Daoy (cell line): ENCODE measurements at regions not wholly inside any gene's neighbourhood (a gene's known extent, or its start where the extent isn't known, plus 50 kb on each side); places are given as distances from the start of the nearest gene placed in this dataset.

Source experiments
- DNase-seq: peaks from one replicate; pipeline ENCODE4 v3.0.0-alpha.2; 2015; ENCODE audit warnings: low read depth

DNA sequence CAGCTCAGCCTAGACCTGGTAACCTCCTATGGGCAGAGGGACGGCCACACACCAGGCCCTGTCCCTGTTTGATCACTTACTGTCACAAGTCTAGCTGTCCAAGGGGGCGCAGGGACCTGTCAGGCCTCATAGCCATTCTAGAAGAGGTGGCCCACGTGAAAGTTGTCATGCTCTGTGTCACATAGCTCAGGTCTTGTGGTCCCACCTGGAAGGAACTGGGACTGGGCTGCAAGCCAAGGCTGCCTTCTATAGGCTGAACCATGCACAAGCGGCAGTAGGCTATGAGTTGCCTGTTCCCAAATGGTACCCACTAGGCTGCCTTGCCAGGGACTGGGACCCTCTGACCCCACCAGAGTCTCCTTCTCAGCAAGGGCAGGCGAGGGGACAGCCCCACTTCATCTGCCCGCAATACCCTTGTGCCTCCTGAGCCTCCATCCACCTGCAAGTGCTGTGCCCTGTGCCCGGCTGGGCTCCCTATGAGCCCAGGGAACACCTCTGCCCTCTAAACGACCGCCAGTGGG is 177.5 kb downstream of the ANAPC1 start:
- peak; percentile 17 for DNase-seq

- no peak for DNase-seq
Measured at GRCh38 chr2:111707700-111708099, 176.3 kb downstream of the ANAPC1 start.

DNA sequence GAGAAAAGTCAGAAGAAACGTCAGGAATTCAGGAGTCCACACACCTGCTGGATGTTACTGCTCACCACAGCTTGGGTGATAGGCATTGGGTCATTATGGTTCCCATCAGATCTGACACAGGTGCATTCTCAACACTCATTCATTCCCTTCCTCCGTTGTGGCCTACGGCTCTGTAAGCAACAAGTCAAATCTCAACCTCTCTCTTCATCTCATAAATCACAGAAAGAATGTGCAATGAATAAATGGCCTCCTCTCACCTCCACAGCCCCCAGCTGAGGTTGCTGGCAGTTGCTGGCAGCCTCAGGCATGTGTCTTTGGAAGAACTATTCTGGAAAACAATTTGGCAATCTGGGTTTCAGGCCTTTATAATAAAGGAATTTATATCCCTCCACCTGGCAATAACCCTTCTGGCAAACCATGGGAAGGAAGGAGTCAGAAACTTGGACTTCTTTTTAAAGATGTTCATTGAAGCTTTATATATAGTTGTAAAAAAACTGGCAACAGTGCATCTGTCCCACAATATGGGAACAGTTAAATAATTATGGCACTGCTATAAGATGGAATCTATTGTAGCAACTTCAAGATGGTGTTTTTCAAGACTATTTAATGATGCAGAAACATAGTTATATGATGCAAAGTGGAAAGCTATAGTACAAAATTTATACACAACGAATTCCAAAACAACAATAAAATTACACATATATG is 175.4 kb downstream of the ANAPC1 start:
- DNase-seq: no peak

DNA sequence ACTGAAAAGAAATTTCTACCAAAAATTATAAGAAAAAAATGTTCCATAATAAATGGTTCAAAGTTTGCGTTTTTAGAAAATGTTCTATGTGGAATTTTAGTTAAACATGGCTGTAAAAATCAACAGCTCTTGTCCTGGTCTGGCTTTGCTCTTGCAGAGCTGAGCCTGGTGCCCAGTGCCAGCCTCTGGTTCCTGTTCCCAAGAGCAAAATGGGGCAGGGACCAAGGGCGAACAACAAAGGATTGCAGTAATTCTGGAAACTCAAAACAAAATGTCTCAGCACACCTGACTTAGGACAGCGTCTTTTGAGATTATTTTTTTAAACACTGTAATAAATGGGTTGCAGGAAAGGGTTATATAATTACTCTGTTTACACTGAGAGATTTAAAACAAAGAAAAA is 174.7 kb downstream of the ANAPC1 start:
- DNase-seq: no peak

- DNase-seq: no peak
Measured at GRCh38 chr2:111710085-111710484, 173.9 kb downstream of the ANAPC1 start.

GRCh38 chr2:111710613-111711012 is 173.4 kb downstream of the ANAPC1 start:
- no peak for DNase-seq

GRCh38 chr2:111711270-111711669 is 172.7 kb downstream of the ANAPC1 start:
- DNase-seq: no peak

- no peak for DNase-seq
Measured at GRCh38 chr2:111712361-111712760, 171.6 kb downstream of the ANAPC1 start.

DNA sequence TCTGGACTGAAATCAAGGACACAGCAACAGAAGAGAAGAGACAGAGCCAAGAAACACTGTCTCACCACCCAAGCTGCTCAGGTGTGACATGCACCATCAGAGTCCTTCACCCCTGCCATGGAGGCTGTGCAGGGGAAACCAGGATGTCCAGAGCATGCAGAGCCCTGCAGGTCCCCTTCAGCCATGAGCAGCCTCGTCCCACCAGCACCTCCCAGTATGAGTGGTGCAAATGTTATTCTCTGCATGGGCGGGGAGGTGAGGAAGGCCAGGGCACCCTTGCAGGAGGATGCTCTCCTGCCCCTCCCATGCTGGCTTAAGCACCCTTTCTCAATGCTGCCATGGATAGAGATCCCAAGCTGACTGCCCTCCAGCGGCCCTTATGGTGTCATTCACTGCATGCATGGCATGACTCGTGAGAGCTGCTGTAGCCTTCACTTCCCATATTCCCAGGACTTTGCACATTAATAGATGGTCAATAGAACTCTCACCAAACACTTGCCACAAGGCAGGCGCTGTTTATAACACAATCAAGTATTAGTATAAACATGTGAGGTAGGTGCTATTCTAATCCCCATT is 171.0 kb downstream of the ANAPC1 start:
- no peak for DNase-seq

GRCh38 chr2:111715987-111716904 is 167.7 kb downstream of the ANAPC1 start:
- no peak for DNase-seq

DNA sequence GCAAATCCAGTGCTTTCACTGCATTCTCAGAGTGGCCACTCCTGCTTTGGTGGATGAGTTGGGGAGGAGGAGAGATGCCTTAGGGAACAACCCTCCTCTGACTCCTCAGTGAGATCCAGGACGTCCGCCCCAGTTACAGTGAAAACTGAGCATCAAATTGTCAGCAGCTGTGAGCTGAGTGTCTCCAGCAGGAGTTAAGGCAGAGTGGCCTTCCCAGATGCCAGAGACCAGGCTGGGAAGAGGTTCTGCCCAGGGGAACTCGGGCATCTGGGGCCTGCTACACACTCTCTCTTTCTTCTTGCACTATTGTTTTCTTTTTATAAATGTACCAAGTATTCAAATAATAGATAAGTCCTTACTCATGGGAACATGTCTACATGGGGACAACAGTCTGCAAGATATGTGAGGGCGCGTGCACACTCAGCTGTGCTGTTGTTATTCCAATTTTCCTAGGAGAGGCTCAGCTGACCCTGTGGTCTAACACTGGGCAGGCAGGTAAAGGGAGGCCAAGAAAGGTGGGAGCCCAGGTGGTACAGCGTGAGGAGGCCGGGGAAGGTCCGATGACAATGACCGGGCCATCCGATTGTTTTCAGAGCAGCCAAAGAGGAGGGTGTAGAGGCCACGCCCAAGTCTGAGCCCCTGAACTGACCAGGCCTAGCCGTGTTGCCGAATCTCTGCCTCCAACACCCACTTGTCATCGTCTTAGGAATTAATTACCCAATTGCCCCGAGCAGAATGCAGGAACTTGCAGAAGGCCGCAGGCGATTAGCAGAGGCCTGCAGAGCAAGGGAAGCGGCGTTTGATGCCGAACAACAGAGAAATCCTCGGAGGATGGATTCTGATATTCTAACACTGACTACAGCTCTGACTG is 166.9 kb downstream of the ANAPC1 start:
- DNase-seq: no peak
